Neural progenitor cell (in vitro differentiated cells): ENCODE measurements at regions not wholly inside any gene's neighbourhood (a gene's known extent, or its start where the extent isn't known, plus 50 kb on each side); places are given as distances from the start of the nearest gene placed in this dataset.

ENCODE experiments used
- EZH2 ChIP-seq: fragments of 200-600 bp; sonication (generic); IDR thresholded peaks from 2 replicates; pipeline ENCODE4 v1.6.1; 2017; ENCODE audit warnings: antibody characterized with exemption, mild to moderate bottlenecking, moderate library complexity
- TF ChIP-seq, protein P1 (sequence below): fragments of 200-600 bp; sonication (generic); IDR thresholded peaks from 2 replicates; pipeline ENCODE4 v1.5.1; 2017; ENCODE audit warnings: antibody characterized with exemption, mild to moderate bottlenecking

DNA sequence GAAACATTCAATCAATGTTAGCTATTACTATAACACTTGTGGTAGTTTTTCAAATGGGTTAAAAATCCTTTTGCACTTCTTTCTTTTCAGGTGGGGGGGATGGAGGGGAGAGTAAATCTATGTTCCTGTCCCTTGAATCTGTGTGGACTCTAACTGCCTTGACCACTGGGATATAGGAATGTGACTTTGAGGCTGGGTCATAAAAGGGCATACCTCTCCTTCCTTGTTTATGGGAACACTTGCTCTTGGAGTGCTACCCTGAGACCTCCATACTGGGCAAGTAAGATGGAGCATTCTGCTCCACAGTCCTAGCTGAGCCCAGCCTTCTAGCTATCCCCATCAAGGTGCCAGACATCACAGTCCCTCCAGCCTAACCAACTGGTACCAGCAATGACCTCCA is 89.3 kb upstream of the SIM2 start:
- TF ChIP-seq, protein P1, sequence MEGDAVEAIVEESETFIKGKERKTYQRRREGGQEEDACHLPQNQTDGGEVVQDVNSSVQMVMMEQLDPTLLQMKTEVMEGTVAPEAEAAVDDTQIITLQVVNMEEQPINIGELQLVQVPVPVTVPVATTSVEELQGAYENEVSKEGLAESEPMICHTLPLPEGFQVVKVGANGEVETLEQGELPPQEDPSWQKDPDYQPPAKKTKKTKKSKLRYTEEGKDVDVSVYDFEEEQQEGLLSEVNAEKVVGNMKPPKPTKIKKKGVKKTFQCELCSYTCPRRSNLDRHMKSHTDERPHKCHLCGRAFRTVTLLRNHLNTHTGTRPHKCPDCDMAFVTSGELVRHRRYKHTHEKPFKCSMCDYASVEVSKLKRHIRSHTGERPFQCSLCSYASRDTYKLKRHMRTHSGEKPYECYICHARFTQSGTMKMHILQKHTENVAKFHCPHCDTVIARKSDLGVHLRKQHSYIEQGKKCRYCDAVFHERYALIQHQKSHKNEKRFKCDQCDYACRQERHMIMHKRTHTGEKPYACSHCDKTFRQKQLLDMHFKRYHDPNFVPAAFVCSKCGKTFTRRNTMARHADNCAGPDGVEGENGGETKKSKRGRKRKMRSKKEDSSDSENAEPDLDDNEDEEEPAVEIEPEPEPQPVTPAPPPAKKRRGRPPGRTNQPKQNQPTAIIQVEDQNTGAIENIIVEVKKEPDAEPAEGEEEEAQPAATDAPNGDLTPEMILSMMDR: no peak
- no peak for TF ChIP-seq EZH2
